GM21390 (cell line): ENCODE measurements at regions not wholly inside any gene's neighbourhood (a gene's known extent, or its start where the extent isn't known, plus 50 kb on each side); places are given as distances from the start of the nearest gene placed in this dataset.
"Not testable (repeated sequence)": the region's sequence is repeated elsewhere in the genome, so short reads cannot be mapped to it uniquely, and the experiment has no call there.

Source experiments
- ATAC-seq: cut with Tn5 transposase; IDR thresholded peaks from one replicate; pipeline ENCODE4 v1.9.1; 2021; ENCODE audit not compliant: unreplicated experiment

DNA sequence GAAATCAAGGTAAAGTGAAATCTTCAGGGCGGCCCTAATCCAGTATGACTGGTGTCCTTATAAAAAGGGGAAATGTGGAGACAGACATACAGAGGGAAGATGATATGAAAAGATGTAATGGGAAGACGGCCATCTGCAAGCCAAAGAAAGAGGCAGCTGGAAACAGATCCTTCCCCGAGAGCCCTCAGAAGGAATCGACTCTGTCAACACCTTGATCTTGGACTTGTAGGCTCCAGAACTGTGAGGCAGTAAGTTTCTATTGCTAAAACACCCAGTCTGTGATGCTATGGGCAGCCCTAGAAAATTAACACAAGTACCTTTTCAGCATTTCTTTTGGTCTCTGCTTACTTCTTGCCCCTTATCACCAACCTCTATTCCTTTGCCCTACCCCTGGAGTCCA is 174.7 kb upstream of the TPM1 start:
- no peak for ATAC-seq

DNA sequence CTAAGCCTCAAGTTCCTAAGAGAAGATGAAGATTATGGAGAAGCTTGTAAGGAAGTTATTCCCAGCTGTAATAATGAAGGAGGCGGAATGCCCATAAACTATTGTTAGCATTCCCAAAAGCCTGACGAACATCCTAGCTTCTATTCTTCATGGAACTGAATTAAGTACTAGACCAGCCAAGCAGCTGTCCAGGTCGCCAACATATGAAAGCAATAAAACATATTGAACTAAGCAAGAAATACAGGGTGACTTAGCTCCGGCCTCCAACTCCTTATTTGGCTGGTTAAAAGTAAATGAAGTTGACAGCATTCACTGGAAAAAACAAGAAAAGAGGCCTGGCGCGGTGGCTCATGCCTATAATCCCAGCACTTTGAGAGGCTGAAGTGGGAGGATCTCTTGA is 174.0 kb upstream of the TPM1 start:
- ATAC-seq = no peak

DNA sequence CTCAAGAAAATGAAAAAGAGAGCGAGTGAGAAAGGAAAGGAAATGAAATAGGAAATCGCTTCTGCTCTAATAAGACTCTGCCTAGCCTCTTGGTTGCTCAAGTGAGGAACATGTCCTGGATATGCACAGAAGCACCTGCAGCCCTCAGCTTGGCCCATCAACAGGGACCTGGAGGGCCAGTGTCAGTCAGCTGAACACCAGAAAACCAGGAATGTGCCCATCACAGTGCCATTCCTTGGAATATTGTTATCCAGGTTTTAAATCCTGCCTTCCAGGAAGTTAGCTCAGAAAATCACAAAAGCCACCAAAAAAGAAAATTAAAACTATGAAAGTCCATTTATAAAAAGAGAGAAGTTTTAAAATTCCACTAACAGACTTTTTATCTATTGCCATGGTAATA is 173.4 kb upstream of the TPM1 start:
- ATAC-seq = no peak

DNA sequence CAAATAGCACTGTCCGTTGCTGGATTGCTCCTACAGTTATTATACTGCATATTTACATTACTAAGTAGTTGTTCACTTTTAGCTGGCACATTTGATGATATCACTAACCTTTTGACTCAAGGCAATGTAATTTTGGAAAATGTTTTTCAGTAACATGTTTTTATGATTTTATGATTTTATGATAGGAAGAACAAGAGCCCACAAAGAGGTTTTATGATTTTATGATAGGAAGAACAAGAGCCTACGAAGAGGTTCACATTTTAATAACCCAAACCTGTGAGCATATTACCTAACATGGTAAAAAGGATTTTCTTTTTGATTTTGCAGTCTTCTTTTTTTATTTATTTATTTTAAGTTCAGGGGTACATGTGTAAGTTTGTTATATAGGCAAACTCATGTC is 172.3 kb upstream of the TPM1 start:
- ATAC-seq = no peak

DNA sequence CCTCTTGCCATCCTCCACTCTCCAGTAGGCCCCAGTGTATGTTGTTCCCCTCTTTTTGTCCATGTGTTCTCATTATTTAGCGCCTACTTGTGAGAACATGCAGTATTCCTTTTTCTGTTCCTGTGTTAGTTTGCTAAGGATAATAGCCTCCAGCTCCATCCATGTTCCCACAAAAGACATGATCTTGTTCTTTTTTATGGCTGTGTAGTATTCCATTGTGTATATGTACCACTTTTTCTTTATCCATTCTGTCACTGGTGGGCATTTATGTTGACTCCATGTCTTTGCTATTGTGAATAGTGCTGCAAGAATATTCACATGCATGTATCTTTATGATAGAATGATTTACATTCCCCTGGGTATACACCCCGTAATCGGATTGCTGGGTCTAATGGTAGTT is 171.8 kb upstream of the TPM1 start:
- not testable (repeated sequence) for ATAC-seq

DNA sequence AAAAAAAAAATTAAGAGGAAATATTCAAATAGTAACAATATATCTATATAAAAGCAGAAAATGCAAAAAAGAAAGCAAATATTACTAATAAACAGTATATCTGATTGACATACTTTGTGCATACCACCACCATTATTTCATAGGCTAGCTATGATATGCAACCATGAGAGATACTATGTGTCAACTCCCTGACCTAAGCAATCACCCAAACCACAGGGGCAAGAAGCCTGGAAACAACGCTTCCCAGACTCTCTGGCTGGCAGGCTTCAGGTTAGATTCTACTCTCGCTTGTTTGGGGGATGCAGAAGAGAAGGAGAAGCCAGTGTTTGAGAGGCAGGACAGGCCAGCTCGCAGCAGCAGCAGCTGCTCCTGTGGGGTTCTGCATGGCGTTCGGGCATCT is 169.3 kb upstream of the TPM1 start:
- ATAC-seq = no peak

DNA sequence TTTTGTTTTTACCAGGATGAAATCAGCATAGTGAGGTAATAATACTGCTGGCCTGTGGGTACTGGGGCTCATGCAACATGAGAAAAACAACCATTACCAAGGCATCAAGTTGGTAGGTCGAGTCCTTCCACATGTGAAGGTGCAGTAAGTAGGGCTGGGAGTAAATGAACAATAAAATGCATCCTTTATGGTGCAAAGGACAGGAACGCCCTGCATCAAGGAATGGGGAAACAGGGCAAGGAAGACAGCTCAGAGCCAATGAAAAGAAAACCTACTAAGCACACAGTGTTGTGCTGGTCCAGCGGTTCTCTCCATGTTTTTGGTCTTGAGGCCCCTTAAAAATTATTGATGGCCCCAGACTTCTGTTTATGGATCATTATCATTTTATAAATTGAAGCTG is 168.5 kb upstream of the TPM1 start:
- ATAC-seq = no peak

DNA sequence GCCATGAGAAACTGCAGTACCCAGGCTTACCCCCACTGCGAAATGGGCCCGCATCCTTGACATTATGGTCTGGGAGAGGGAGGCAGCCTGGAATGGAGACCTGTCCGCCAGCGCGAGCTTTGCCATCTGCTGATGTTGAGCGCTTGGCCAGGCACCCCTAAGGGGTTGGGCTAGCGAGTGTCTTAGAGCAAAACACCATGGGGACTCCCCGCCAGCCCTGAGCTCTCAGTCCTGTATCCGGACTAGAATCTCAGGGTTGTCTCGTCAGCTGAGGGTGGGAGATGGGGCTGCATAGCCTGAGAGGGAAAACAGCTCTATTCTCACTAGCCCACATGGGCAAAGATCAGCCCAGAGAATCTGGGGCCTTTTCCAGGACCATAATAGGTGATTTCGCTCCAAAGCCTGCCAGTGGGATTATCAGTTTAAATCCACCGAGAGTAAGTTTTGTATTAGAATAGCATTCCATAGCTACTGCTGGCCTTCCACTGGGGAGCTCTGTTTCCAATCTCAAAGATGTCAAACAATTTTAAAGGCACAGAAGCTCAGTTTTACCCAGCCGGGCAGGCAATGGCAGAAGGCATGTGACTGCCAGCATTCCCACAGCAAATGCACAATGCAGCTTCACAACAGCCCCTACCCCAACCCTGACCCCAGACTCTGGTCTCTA is 167.5 kb upstream of the TPM1 start:
- no peak for ATAC-seq

DNA sequence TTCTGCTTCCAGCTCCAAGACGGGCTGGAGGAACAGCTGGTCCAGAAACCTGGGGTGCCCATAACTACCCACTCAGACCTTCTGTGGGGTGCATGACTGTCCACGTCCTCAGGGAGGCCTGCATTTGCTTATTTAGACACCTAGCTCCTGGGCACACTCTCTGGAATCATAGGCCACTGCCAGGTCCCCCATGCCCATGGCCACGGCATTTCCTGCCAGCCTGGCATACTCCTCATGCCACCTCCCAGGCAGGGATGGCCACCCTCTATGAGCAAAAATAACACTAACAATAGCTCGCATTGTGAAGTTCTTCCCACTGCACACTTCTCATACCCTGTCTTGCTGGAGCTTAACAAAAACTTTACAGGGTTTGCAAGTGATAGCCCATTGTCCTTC is 166.9 kb upstream of the TPM1 start:
- no peak for ATAC-seq

DNA sequence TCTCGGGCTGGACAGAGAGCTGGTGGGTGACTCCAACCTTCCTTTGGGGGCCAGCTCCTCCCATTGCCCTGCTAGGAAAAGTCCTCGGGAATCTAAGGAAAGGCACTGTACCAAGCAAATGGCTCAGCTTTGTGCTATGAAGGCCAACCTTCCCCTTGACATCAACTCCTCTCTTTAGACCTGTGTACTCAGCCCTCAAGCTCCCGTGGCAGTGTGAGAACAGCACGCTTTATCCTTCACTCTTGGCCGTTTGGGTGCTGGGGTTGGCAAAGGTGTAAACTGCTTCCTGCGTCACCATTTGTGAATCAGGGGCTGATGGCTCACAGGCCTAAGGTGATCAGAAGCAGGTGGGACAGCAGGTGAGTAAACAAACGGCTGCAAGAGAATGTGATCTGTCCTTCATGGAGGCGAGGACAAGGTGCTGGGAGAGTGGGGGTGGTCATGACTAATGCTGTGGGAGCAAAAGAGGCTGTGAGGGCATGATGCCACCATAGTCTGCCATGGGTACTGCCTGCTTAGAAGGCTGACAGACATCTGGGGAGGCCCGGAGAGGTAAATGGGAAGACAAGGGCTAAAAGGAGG is 165.2 kb upstream of the TPM1 start:
- ATAC-seq = no peak

DNA sequence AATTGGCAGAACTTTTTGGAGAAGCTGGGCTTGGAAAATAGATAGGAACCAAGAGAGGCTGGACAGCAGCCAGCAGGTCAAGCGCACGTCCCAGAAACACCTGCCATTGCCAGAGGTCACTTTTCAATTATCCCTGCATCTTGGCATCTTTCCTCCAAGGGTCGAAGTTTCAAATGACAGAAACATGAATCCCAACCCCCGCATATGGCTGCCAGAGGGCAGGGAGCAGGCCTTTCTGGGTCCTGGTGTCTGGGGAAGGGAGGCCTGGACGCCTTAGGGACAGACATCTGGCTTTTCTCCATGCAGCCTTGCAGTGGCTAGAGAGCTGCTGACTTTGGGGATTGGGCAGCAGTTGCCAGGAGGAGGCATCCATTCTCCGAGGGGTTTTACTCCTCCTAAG is 164.5 kb upstream of the TPM1 start:
- no peak for ATAC-seq

DNA sequence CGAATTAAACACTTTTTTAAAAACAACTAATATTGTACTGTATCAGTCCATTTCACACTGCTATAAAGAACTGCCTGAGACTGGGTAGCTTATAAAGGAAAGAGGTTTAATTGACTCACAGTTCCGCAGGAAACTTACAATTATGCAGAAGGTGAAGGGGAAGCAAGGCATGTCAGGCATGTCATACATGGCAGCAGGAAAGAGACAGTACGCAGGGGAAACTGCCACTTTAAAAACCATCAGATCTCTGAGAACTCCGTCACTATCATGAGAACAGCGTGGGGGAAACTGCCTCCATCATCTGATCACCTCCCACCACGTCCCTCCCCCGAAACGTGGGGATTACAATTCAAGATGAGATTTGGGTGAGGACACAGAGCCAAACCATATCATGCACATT is 162.8 kb upstream of the TPM1 start:
- ATAC-seq = no peak

DNA sequence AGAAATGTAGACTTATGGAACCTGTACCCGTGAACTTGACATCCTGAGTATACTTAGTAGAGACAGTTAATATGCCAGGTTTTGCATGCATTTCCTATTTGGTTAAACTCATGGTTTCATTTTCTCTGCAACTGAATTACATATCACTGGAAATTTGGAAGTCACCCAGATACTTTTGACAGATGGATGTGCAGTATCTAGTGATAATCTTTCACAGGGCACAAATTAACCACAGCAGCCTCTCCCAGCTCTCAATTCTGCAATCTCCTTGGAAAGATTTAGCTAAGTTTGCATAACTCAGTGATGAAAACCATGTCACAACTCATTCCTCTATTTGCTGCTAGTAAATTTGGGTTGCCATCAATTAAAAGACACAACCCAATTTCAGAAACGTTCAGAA is 162.3 kb upstream of the TPM1 start:
- no peak for ATAC-seq

DNA sequence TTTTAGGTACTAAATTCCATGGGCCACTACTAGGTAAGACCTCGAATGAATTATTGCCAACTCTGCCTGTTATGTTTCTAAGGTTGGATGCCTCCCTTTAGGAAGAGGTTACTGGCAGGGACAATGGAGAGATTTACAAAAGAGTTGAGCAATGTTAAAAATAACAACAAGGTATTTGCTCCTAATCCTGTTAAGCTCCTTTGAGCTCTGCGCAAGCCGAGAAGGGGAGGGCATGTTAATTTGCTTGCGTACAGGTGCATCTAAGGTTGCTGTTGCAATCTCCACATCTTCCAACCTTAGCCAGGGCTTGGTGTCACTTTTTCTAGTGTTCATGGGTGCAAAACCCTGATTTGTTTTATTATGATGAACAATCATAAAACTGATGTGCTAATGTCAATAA is 161.5 kb upstream of the TPM1 start:
- ATAC-seq = no peak

DNA sequence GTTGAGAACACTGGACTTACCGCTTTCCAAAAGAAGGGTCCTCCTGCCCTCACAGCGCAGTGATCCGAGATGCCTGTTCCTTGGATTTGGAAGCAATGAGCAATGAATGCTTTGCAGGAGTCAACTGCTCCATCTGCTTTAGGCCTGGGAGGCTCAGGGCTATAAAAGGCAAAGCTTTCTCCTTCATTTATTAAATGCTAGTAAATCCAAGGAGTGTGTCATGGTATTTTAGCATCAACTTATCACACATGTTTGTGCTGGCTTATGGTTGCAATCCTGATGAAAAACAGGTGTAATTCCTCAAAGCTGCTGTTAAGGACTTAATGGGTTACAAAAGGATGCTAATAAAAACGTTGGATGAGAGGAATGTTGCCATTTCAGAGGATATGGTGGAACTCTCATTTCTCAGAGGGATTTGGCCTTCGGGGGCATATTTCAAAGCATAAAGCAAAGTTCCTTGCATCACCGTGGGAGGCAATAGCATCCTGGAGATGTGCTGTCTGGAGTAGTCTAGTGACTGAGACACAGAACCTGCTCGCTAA is 158.5 kb upstream of the TPM1 start:
- ATAC-seq = no peak

DNA sequence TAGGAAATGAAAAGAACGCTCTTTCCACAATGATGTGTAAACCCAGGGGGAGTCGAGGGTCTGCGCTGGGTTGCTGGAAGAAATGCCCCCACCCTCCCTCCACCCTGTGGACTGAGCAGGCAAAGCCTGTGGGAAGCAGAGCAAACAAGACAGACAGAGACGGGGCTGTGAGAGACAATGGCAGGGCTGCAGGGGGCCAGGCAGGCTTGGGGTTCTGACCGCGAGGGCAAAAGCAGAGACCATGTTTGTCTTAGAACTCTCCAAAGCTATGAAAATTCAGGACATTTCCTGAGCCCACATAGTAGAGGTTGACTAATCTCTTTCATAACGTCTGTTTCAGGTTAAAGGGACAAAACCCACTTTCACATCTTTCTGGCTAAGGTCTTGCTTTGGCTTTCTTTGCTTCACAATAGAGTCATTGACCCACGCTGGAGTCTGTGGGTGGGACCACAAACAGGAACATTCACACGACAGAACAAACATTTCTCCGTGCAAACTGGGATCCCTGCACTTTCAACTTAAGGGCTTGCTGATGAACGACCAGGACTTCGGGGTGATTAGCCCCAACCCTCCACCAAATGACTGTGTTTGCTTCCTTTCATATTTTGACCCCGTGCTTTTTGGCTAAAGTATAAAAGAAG is 156.0 kb upstream of the TPM1 start:
- no peak for ATAC-seq

DNA sequence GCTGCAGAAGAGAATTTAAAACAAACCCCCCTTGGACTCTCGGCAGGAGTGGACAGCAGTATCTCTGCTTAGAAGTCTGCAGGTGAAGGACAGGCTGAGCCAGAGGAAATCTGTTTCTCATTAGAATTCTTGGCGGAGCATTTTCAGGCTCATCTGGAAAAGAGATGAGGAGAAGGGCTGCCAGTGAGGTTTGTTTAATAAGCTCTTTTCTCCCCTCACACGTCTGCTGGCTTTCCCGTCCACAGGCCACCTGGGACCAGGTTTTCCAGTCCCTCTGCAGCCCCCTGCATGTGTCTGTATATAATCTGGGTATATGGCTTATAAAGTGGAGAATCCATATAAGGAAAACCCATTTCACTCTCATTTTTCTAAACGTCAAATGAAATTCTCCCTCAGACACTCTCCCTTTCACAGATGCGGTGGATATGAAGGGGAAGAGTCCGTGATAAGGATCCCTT is 155.4 kb upstream of the TPM1 start:
- no peak for ATAC-seq

DNA sequence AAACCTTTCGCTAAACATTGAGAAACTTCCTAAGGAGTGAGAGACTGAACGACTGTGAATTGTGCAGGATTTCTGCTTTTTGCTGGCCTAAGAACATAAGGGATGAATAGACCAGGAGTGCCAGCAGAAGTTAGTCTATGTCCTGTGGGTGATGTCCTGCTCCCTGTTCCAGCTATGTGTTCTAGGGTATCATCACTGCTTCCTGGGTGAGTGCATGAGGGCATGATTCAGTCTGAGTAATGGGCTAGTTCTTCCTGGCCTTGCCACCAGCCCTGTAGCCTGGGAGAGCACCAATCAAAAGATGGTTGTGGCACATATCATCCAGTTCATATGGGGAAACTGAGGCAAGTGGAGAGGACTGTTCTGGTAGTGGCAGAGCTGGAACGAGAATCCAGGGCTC is 153.9 kb upstream of the TPM1 start:
- no peak for ATAC-seq

DNA sequence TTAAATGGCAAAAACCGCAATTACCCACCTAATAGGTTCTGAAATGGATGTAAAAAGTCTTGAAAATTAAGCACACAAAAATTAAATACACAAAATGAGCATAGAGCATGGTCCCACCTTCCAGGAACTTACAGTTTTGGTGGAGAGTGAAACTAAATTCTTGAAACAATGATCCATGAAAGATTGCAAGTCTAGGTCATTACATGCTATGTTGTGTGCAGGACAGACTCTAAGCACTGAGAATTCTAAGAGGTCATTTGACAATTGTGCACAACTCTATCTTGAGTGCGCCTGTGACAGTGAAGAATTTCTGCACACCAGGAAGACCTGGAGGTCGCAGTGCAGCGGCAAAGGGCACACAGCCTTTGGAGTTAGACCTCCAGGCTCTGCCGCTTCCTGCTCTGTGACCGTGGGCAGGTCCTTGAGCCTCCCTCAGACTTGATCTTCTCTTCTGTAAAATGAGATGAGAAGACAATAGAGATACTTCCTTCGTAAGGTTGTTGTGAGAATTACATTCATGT is 153.3 kb upstream of the TPM1 start:
- no peak for ATAC-seq

DNA sequence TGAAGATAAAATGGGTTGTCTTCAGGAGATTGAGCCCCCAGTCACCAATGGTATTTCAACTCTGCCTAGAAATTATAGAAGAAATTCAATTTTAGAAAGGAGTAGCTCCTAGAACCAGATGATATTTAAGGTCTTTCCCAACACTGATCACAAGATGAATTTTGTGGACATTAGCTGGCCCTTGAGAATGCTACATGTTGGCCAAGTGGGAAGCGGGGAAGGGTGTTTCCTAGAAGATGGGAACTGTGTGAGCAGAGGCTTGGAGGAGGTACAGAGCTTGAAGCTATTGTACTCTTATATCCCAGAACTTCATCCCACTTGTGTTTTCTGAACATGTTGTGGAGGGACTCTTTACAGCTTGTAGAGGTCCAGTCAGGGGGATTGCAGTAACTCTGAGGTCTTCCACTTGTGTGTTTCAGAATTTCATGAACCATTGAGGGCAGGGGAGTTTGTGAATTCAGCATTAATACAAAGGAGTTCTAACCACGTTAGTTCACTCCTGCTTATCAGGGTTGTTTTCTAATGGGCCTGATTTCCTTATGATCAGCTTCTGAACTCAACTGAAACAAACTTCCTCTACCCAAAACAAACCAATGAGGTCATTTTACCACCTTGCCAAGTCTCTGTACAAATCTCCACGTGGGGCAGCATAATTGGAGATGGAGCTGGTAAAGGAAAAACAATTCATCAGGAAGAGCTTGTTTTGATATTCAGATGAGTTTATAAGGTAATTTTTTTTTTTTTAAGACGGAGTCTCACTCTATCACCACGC is 152.6 kb upstream of the TPM1 start:
- ATAC-seq = no peak

DNA sequence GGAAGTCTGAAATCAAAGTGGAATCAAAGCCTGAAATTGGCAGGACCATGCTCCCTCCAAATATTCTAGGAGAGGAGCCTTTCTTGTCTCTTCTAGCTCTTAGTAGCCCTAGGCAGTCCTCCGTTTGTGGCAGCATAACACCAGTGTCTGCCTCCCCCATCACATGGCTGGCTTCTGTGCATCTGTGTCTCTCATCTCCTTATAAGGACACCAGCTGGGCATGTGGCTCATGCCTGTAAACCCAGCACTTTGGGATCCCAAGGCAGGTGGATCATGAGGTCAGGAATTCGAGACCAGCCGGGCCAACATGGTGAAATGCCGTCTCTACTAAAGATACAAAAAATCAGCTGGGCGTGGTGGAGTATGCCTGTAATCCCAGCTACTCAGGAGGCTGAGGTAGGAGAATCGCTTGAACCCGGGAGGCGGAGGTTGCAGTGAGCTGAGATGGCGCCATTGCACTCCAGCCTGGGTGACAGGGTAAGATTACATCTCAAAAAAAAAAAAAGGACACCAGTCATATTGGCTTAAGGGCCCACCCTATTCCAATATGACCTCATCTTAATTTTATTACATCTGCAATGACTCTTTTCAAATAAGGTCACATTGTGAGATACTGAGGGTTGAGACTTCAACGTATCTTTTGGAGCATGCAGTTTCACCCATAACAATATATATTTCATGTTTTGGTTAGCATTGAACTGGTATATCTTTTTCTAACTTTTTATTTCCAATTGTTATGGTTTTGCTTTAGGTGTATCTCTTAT is 148.0 kb upstream of the TPM1 start:
- no peak for ATAC-seq
